ENCODE measurements at regions not wholly inside any gene's neighbourhood (a gene's known extent, or its start where the extent isn't known, plus 50 kb on each side); places are given as distances from the start of the nearest gene placed in this dataset.
"Not testable (repeated sequence)": the region's sequence is repeated elsewhere in the genome, so short reads cannot be mapped to it uniquely, and the experiment has no call there.

- TF ChIP-seq, protein P1, sequence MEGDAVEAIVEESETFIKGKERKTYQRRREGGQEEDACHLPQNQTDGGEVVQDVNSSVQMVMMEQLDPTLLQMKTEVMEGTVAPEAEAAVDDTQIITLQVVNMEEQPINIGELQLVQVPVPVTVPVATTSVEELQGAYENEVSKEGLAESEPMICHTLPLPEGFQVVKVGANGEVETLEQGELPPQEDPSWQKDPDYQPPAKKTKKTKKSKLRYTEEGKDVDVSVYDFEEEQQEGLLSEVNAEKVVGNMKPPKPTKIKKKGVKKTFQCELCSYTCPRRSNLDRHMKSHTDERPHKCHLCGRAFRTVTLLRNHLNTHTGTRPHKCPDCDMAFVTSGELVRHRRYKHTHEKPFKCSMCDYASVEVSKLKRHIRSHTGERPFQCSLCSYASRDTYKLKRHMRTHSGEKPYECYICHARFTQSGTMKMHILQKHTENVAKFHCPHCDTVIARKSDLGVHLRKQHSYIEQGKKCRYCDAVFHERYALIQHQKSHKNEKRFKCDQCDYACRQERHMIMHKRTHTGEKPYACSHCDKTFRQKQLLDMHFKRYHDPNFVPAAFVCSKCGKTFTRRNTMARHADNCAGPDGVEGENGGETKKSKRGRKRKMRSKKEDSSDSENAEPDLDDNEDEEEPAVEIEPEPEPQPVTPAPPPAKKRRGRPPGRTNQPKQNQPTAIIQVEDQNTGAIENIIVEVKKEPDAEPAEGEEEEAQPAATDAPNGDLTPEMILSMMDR (IDR thresholded peaks at IDR 0.05): not testable (repeated sequence)
- TF ChIP-seq POLR2AphosphoS5 (IDR thresholded peaks at IDR 0.05); POLR2A (IDR thresholded peaks at IDR 0.05); EP300 (IDR thresholded peaks at IDR 0.05; ENCODE audit: low read depth): not testable (repeated sequence)
Observed at GRCh38 chr6:156584121-156584520, 193.1 kb upstream of the ARID1B start.
